ENCODE measurements at regions not wholly inside any gene's neighbourhood (a gene's known extent, or its start where the extent isn't known, plus 50 kb on each side); places are given as distances from the start of the nearest gene placed in this dataset.

DNA sequence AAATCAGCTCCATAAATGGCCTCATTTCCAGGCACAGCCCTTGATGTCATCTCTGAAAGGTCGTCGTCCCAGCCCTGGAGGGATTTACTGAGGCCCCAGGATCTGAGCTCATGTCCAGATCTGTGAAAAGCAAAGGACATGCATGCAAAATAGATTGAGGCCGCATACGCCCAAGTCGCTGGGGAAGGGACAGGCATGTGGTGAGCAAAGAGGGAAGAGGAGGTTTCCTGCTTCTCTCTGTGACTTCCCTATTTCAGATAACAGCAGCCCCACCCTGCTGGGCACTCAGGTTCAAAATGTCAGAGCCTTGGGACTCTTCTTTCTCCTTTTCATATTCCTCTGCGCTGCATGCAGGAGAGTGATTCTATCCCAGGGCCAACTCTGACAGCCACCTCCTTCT is 197.2 kb downstream of the ADSS2 start:
- DNase-seq (ENCODE audit: low spot score in 2 of 2), result no peak
- intact Hi-C loops (cut with DNase I), result no loop called here
- TF ChIP-seq, protein P1, sequence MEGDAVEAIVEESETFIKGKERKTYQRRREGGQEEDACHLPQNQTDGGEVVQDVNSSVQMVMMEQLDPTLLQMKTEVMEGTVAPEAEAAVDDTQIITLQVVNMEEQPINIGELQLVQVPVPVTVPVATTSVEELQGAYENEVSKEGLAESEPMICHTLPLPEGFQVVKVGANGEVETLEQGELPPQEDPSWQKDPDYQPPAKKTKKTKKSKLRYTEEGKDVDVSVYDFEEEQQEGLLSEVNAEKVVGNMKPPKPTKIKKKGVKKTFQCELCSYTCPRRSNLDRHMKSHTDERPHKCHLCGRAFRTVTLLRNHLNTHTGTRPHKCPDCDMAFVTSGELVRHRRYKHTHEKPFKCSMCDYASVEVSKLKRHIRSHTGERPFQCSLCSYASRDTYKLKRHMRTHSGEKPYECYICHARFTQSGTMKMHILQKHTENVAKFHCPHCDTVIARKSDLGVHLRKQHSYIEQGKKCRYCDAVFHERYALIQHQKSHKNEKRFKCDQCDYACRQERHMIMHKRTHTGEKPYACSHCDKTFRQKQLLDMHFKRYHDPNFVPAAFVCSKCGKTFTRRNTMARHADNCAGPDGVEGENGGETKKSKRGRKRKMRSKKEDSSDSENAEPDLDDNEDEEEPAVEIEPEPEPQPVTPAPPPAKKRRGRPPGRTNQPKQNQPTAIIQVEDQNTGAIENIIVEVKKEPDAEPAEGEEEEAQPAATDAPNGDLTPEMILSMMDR (IDR thresholded peaks at IDR 0.05), result no peak
- Histone ChIP-seq H3K4me3 (no peak overlapping the region), H3K27ac (no peak overlapping the region), H3K36me3 (no peaks in the 10 kb centered on the region), H3K27me3 (no peaks in the 10 kb centered on the region), H3K4me1 (no peaks in the 10 kb centered on the region), H3K9me3 (peaks cover 0 to 5% of the 10 kb centered on the region in 2 donors)

DNA sequence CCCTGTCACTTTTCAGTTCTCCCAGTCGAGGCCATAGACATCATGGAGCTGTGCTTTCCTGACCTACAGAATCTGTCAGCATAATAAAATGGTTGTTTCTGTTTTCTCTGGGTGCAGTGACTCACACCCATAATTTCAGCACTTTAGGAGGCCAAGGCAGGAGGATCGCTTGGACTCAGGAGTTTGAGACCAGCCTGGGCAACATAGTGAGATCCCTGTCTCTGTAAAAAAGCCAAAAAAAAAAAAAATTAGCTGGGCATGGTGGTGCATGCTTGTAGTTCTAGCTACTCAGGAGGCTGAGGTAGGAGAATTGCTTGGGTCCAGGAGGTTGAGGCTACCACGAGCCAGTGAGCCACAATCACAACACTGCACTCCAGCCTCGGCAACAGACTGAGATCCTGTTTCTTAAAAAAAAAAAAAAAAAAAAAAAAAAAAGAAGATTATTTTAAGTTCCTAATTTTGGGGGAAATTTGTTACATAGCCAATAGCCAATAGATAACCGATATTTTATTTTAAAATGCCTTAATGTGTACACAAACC is 196.2 kb downstream of the ADSS2 start:
- intact Hi-C loops (cut with DNase I), result no loop called here
- Histone ChIP-seq H3K27ac (no peak overlapping the region), H3K36me3 (no peaks in the 10 kb centered on the region), H3K9me3 (peaks cover 0 to 5% of the 10 kb centered on the region in 2 donors), H3K27me3 (no peaks in the 10 kb centered on the region), H3K4me1 (no peaks in the 10 kb centered on the region), H3K4me3 (no peak overlapping the region)
- no peak for DNase-seq (ENCODE audit: low spot score in 2 of 2)
- TF ChIP-seq, protein P1 (IDR thresholded peaks at IDR 0.05), result no peak

DNA sequence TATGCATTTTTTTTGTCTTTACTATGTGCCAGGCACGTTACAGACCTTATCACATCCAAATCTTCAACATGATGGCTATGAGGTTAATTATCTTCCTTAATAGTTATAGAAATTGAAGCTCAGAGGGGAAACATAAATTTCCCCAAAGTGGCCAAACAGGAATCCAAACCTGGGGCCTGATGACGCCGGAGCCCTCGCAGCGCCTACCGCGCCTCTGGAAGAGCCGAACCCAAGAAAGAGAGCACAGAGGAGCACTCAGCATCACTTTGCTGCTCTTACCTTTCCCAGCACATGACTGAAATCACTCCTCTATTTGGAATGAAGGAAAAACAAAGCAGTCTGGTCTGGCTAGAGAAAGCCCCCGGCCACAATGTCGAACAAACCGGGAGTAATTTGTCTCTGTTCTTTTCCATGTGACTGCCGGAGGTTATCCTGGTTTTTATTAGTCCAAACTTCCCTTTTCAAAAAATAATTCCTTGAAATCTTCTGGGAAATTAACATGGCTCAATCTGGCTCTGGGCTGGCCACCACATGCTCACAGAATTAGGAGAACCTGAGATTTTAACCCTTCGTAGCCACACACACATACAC is 195.5 kb downstream of the ADSS2 start:
- Histone ChIP-seq H3K9me3 (peaks cover 0 to 5% of the 10 kb centered on the region in 2 donors), H3K4me1 (no peaks in the 10 kb centered on the region), H3K36me3 (no peaks in the 10 kb centered on the region), H3K27ac (no peak overlapping the region), H3K4me3 (no peak overlapping the region), H3K27me3 (no peaks in the 10 kb centered on the region)
- DNase-seq (ENCODE audit: low spot score in 2 of 2), result no peak
- TF ChIP-seq, protein P1 (IDR thresholded peaks at IDR 0.05), result no peak
- intact Hi-C loops (cut with DNase I), result no loop called here

DNA sequence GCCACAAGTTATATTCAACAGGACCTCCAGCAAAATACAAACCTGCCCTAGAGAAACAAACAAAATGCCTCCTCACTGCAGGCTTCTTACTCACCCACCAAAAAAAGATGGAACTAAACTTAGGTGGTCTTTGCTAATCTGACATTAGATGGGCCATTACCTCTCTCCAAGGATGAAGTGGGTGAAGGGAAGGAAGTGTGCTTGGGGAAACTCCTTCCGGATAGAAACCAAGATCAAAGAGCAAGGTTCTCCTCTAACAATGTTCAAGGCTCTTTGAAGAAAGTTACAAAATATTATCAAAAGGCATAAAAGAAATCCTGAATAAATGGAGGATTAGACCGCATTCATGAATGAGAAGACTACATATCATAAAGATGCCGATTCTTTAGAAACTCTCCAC is 187.5 kb downstream of the ADSS2 start:
- Histone ChIP-seq H3K27me3 (no peaks in the 10 kb centered on the region), H3K4me3 (no peak overlapping the region), H3K4me1 (no peaks in the 10 kb centered on the region), H3K9me3 (no peaks in the 10 kb centered on the region), H3K27ac (no peak overlapping the region), H3K36me3 (no peaks in the 10 kb centered on the region)
- intact Hi-C loops (cut with DNase I), result no loop called here
- TF ChIP-seq, protein P1 (IDR thresholded peaks at IDR 0.05), result no peak
- no peak for DNase-seq (ENCODE audit: low spot score in 2 of 2)

DNA sequence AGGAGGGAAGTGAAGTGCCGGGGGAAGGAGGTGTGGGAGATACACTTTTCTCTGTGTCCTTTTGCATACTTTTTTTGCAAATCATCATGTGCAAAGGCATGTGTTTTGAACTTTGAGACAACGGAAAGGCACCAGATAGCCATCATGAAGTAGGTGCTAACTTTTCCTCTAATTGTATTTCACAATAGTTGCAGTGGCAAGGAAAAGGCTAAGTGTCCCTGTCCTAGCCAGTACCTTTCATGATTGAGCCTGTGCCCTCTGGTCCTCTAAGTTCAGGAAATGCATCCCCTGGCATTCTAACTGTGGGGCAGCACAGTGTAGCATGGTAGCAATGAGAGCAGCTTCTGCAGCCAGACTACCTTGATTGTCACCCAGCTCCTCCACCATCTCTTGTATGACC is 186.2 kb downstream of the ADSS2 start:
- Histone ChIP-seq H3K27me3 (no peaks in the 10 kb centered on the region), H3K36me3 (no peaks in the 10 kb centered on the region), H3K27ac (no peak overlapping the region), H3K9me3 (peaks cover 0 to 5% of the 10 kb centered on the region in 2 donors), H3K4me3 (no peak overlapping the region), H3K4me1 (no peaks in the 10 kb centered on the region)
- TF ChIP-seq, protein P1 (IDR thresholded peaks at IDR 0.05), result no peak
- intact Hi-C loops (cut with DNase I), result no loop called here
- no peak for DNase-seq (ENCODE audit: low spot score in 2 of 2)
